CD4-positive, alpha-beta T cell treated with Interleukin-12 subunit alpha and Interleukin-12 subunit beta, for 1 hour (primary cell): ENCODE measurements at regions not wholly inside any gene's neighbourhood (a gene's known extent, or its start where the extent isn't known, plus 50 kb on each side); places are given as distances from the start of the nearest gene placed in this dataset.
A peak's percentile ranks its signal among the peaks of the same experiment; 100 is the strongest.

Experiments used
- DNase-seq: peaks from one replicate; pipeline ENCODE4 v3.0.0-alpha.2; 2020

GRCh38 chr10:3906511-3907111 lies 121.6 kb upstream of the KLF6 start:
- DNase-seq: no peak

- DNase-seq: no peak
These were observed 119.5 kb upstream of the KLF6 start for GRCh38 chr10:3904419-3904960.

GRCh38 chr10:3902809-3903410 lies 117.9 kb upstream of the KLF6 start:
- peak; percentile 11 for DNase-seq

- peak; percentile 75 for DNase-seq
These were observed 117.2 kb upstream of the KLF6 start for GRCh38 chr10:3902054-3902808.

GRCh38 chr10:3901370-3901769 lies 116.4 kb upstream of the KLF6 start:
- DNase-seq: no peak

GRCh38 chr10:3900391-3900790 lies 115.4 kb upstream of the KLF6 start:
- DNase-seq: no peak

- DNase-seq: no peak
These were observed 113.8 kb upstream of the KLF6 start for GRCh38 chr10:3898821-3899220.

GRCh38 chr10:3897156-3897555 lies 112.1 kb upstream of the KLF6 start:
- DNase-seq: no peak

GRCh38 chr10:3896161-3896560 lies 111.2 kb upstream of the KLF6 start:
- no peak for DNase-seq

- DNase-seq: no peak
These were observed 110.1 kb upstream of the KLF6 start for GRCh38 chr10:3895045-3895631.

- DNase-seq: peak; percentile 43
These were observed 109.0 kb upstream of the KLF6 start for GRCh38 chr10:3893901-3894563.

GRCh38 chr10:3892440-3893425 lies 107.7 kb upstream of the KLF6 start:
- DNase-seq: peak; percentile 82

- DNase-seq: no peak
These were observed 106.4 kb upstream of the KLF6 start for GRCh38 chr10:3891396-3891795.

GRCh38 chr10:3890602-3891352 lies 105.8 kb upstream of the KLF6 start:
- no peak for DNase-seq

GRCh38 chr10:3889961-3890522 lies 105.0 kb upstream of the KLF6 start:
- no peak for DNase-seq

- DNase-seq: peak; percentile 88
These were observed 103.0 kb upstream of the KLF6 start for GRCh38 chr10:3887885-3888476.

GRCh38 chr10:3887404-3887803 lies 102.4 kb upstream of the KLF6 start:
- no peak for DNase-seq

GRCh38 chr10:3886641-3887251 lies 101.7 kb upstream of the KLF6 start:
- peak; percentile 44 for DNase-seq

- no peak for DNase-seq
These were observed 101.2 kb upstream of the KLF6 start for GRCh38 chr10:3886191-3886590.

- no peak for DNase-seq
These were observed 97.8 kb upstream of the KLF6 start for GRCh38 chr10:3882855-3883254.
